ENCODE measurements at regions not wholly inside any gene's neighbourhood (a gene's known extent, or its start where the extent isn't known, plus 50 kb on each side); places are given as distances from the start of the nearest gene placed in this dataset.

GRCh38 chr9:78775211-78775610, 478.3 kb downstream of the PSAT1 start:
- 93% methylated on average over 10 of the region's 11 CpGs for WGBS
- Histone ChIP-seq H3K27ac (ENCODE audit: low read length, poor library complexity, severe bottlenecking) (no peak overlapping the region), H4K91ac (ENCODE audit: low read length) (no peak overlapping the region), H2BK12ac (ENCODE audit: low read length in 2 of 2) (no peak overlapping the region), H3K18ac (ENCODE audit: low read depth in 1 of 2, low read length in 2 of 2) (no peak overlapping the region), H2AFZ (ENCODE audit: low read depth, low read length) (no peak overlapping the region), H3K27me3 (ENCODE audit: control insufficient read depth in 1 of 2, insufficient read depth in 1 of 2, low read length in 2 of 2) (no peaks in the 10 kb centered on the region), H3K9me3 (ENCODE audit: control insufficient read depth, low read length) (no peaks in the 10 kb centered on the region), H3K4ac (ENCODE audit: low read depth in 1 of 2, low read length in 2 of 2) (no peak overlapping the region), H3K79me1 (replicated peaks; ENCODE audit: low read length, poor library complexity, severe bottlenecking) (no peaks in the 10 kb centered on the region), H2AK5ac (ENCODE audit: low read length, severe bottlenecking) (peak overlapping the region; percentile 26), H2BK5ac (ENCODE audit: low read depth, low read length, poor library complexity, severe bottlenecking) (no peak overlapping the region), H2BK120ac (ENCODE audit: low read depth, low read length) (no peak overlapping the region), H3K4me3 (ENCODE audit: insufficient read depth in 1 of 2, low read depth in 1 of 2, low read length in 2 of 2) (no peak overlapping the region), H3K9ac (ENCODE audit: low read length) (no peak overlapping the region), H3K36me3 (ENCODE audit: control insufficient read depth in 1 of 2, insufficient read depth in 2 of 2, low read depth in 1 of 2, low read length in 2 of 2) (no peaks in the 10 kb centered on the region), H3K14ac (ENCODE audit: low read length in 2 of 2) (no peak overlapping the region), H2BK15ac (ENCODE audit: low read depth, poor library complexity, severe bottlenecking) (no peak overlapping the region), H4K8ac (ENCODE audit: low read length) (peak overlapping the region; percentile 19), H3K4me2 (ENCODE audit: low read length, poor library complexity, severe bottlenecking) (no peak overlapping the region), H3K23ac (ENCODE audit: low read length in 2 of 2) (no peak overlapping the region), H3K4me1 (ENCODE audit: control insufficient read depth, insufficient read depth, low read depth, low read length) (peaks cover 5% of the 10 kb centered on the region)
- no peak for DNase-seq

DNA sequence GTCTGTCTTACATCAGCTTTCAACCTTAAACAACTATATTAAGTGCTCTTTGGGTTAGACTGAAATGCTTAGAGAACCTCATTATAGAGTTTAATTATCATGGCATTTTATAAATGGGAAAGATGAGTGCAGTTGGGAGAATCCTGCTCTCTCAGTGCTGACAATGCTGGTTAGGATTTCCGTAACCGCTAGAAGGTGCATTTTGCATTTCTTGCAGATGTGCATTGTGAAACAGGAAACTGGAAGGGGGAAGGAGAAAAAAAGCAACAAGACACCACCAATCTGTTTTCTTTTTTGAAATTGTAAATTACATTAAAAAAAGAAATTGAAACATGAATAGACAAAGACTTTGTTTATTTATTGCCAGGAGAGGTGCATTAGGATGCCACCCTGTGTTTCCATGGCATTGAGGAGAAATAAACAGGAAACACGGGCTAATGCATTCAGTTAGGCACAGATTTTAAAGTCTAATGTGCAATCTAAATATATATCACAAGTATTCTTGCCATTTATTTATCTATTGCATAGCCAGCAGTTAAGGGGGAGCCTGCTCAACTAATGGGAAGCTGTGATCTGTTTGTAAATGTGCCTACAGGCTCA, 478.9 kb downstream of the PSAT1 start:
- H3K4ac ChIP-seq (ENCODE audit: low read depth in 1 of 2, low read length in 2 of 2) = no peak overlapping the region
- no peaks in the 10 kb centered on the region for H3K27me3 ChIP-seq (ENCODE audit: control insufficient read depth in 1 of 2, insufficient read depth in 1 of 2, low read length in 2 of 2)
- H3K36me3 ChIP-seq (ENCODE audit: control insufficient read depth in 1 of 2, insufficient read depth in 2 of 2, low read depth in 1 of 2, low read length in 2 of 2) = no peaks in the 10 kb centered on the region
- H2AFZ ChIP-seq (ENCODE audit: low read depth, low read length) = no peak overlapping the region
- no peak overlapping the region for H3K23ac ChIP-seq (ENCODE audit: low read length in 2 of 2)
- no peaks in the 10 kb centered on the region for H3K9me3 ChIP-seq (ENCODE audit: control insufficient read depth, low read length)
- H3K79me1 ChIP-seq (replicated peaks; ENCODE audit: low read length, poor library complexity, severe bottlenecking) = no peaks in the 10 kb centered on the region
- no peak overlapping the region for H2BK5ac ChIP-seq (ENCODE audit: low read depth, low read length, poor library complexity, severe bottlenecking)
- H3K18ac ChIP-seq (ENCODE audit: low read depth in 1 of 2, low read length in 2 of 2) = no peak overlapping the region
- no peak overlapping the region for H3K14ac ChIP-seq (ENCODE audit: low read length in 2 of 2)
- no peak overlapping the region for H2AK5ac ChIP-seq (ENCODE audit: low read length, severe bottlenecking)
- H3K27ac ChIP-seq (ENCODE audit: low read length, poor library complexity, severe bottlenecking) = no peak overlapping the region
- H4K91ac ChIP-seq (ENCODE audit: low read length) = no peak overlapping the region
- H3K4me1 ChIP-seq (ENCODE audit: control insufficient read depth, insufficient read depth, low read depth, low read length) = peaks cover 5% of the 10 kb centered on the region
- no peak for DNase-seq
- no peak overlapping the region for H3K4me2 ChIP-seq (ENCODE audit: low read length, poor library complexity, severe bottlenecking)
- no peak overlapping the region for H4K8ac ChIP-seq (ENCODE audit: low read length)
- no peak overlapping the region for H3K9ac ChIP-seq (ENCODE audit: low read length)
- no peak overlapping the region for H3K4me3 ChIP-seq (ENCODE audit: insufficient read depth in 1 of 2, low read depth in 1 of 2, low read length in 2 of 2)
- no peak overlapping the region for H2BK120ac ChIP-seq (ENCODE audit: low read depth, low read length)
- H2BK15ac ChIP-seq (ENCODE audit: low read depth, poor library complexity, severe bottlenecking) = no peak overlapping the region
- H2BK12ac ChIP-seq (ENCODE audit: low read length in 2 of 2) = no peak overlapping the region
- 100% methylated on average over 2 of the region's 3 CpGs for WGBS

DNA sequence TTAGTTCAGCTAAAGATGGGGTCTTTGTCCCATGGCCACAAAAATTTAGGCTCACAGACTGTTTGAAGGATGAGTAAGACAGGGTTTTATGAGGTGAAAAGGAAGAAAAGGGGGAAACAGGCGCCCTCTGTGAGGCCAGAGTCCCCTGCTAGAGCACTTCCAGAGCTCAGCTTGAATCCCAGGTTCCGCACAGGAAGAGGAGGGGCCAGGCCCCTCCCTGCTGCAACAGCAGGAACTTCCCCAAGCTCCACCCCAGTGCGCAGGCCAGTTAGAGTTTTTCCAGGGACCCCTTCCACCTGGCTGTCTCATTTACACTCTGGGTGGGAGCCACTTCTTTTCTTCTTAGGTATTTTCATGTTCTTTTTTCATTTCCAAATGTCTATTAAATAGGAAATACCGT, 480.8 kb downstream of the PSAT1 start:
- H3K4me2 ChIP-seq (ENCODE audit: low read length, poor library complexity, severe bottlenecking) = no peak overlapping the region
- peaks cover 5% of the 10 kb centered on the region for H3K4me1 ChIP-seq (ENCODE audit: control insufficient read depth, insufficient read depth, low read depth, low read length)
- H3K4me3 ChIP-seq (ENCODE audit: insufficient read depth in 1 of 2, low read depth in 1 of 2, low read length in 2 of 2) = no peak overlapping the region
- peak overlapping the region; percentile 78 for H3K27ac ChIP-seq (ENCODE audit: low read length, poor library complexity, severe bottlenecking)
- no peak overlapping the region for H2BK5ac ChIP-seq (ENCODE audit: low read depth, low read length, poor library complexity, severe bottlenecking)
- H2BK12ac ChIP-seq (ENCODE audit: low read length in 2 of 2) = no peak overlapping the region
- H2BK15ac ChIP-seq (ENCODE audit: low read depth, poor library complexity, severe bottlenecking) = no peak overlapping the region
- 76% methylated on average over 3 of the region's 4 CpGs for WGBS
- H3K9ac ChIP-seq (ENCODE audit: low read length) = no peak overlapping the region
- no peak overlapping the region for H3K4ac ChIP-seq (ENCODE audit: low read depth in 1 of 2, low read length in 2 of 2)
- no peak overlapping the region for H2BK120ac ChIP-seq (ENCODE audit: low read depth, low read length)
- DNase-seq = no peak
- H2AFZ ChIP-seq (ENCODE audit: low read depth, low read length) = no peak overlapping the region
- H3K14ac ChIP-seq (ENCODE audit: low read length in 2 of 2) = no peak overlapping the region
- H4K91ac ChIP-seq (ENCODE audit: low read length) = no peak overlapping the region
- no peaks in the 10 kb centered on the region for H3K27me3 ChIP-seq (ENCODE audit: control insufficient read depth in 1 of 2, insufficient read depth in 1 of 2, low read length in 2 of 2)
- H4K8ac ChIP-seq (ENCODE audit: low read length) = peak overlapping the region; percentile 24
- no peaks in the 10 kb centered on the region for H3K79me1 ChIP-seq (replicated peaks; ENCODE audit: low read length, poor library complexity, severe bottlenecking)
- H3K36me3 ChIP-seq (ENCODE audit: control insufficient read depth in 1 of 2, insufficient read depth in 2 of 2, low read depth in 1 of 2, low read length in 2 of 2) = no peaks in the 10 kb centered on the region
- peak overlapping the region; percentile 83 for H2AK5ac ChIP-seq (ENCODE audit: low read length, severe bottlenecking)
- H3K18ac ChIP-seq (ENCODE audit: low read depth in 1 of 2, low read length in 2 of 2) = peak overlapping the region in 1 of 2 experiments; percentile 24
- H3K9me3 ChIP-seq (ENCODE audit: control insufficient read depth, low read length) = no peaks in the 10 kb centered on the region
- H3K23ac ChIP-seq (ENCODE audit: low read length in 2 of 2) = no peak overlapping the region

- Histone ChIP-seq H2BK120ac (ENCODE audit: low read depth, low read length) (no peak overlapping the region), H3K27ac (ENCODE audit: low read length, poor library complexity, severe bottlenecking) (peak overlapping the region; percentile 78), H3K14ac (ENCODE audit: low read length in 2 of 2) (no peak overlapping the region), H3K9me3 (ENCODE audit: control insufficient read depth, low read length) (no peaks in the 10 kb centered on the region), H3K18ac (ENCODE audit: low read depth in 1 of 2, low read length in 2 of 2) (no peak overlapping the region), H3K79me1 (replicated peaks; ENCODE audit: low read length, poor library complexity, severe bottlenecking) (no peaks in the 10 kb centered on the region), H3K4me1 (ENCODE audit: control insufficient read depth, insufficient read depth, low read depth, low read length) (peaks cover 5% of the 10 kb centered on the region), H3K36me3 (ENCODE audit: control insufficient read depth in 1 of 2, insufficient read depth in 2 of 2, low read depth in 1 of 2, low read length in 2 of 2) (no peaks in the 10 kb centered on the region), H3K4ac (ENCODE audit: low read depth in 1 of 2, low read length in 2 of 2) (no peak overlapping the region), H3K9ac (ENCODE audit: low read length) (no peak overlapping the region), H3K4me2 (ENCODE audit: low read length, poor library complexity, severe bottlenecking) (no peak overlapping the region), H4K8ac (ENCODE audit: low read length) (no peak overlapping the region), H4K91ac (ENCODE audit: low read length) (no peak overlapping the region), H2BK15ac (ENCODE audit: low read depth, poor library complexity, severe bottlenecking) (no peak overlapping the region), H2BK5ac (ENCODE audit: low read depth, low read length, poor library complexity, severe bottlenecking) (no peak overlapping the region), H2AFZ (ENCODE audit: low read depth, low read length) (no peak overlapping the region), H3K23ac (ENCODE audit: low read length in 2 of 2) (no peak overlapping the region), H3K4me3 (ENCODE audit: insufficient read depth in 1 of 2, low read depth in 1 of 2, low read length in 2 of 2) (no peak overlapping the region), H2BK12ac (ENCODE audit: low read length in 2 of 2) (no peak overlapping the region), H3K27me3 (ENCODE audit: control insufficient read depth in 1 of 2, insufficient read depth in 1 of 2, low read length in 2 of 2) (no peaks in the 10 kb centered on the region), H2AK5ac (ENCODE audit: low read length, severe bottlenecking) (peak overlapping the region; percentile 63)
- WGBS = 87% methylated on average over 2 of the region's 3 CpGs
- no peak for DNase-seq
Observed at GRCh38 chr9:78778318-78778717, 481.4 kb downstream of the PSAT1 start.
